NCI-H345 treated with DMSO at 0.1 percent for 48 hours (cell line): ENCODE measurements at regions not wholly inside any gene's neighbourhood (a gene's known extent, or its start where the extent isn't known, plus 50 kb on each side); places are given as distances from the start of the nearest gene placed in this dataset.
"Not testable (repeated sequence)": the region's sequence is repeated elsewhere in the genome, so short reads cannot be mapped to it uniquely, and the experiment has no call there.

ENCODE experiments used
- DNase-seq: peaks from one replicate; lab custom pipeline; 2025; ENCODE audit not compliant: unreplicated experiment; lab: John Stamatoyannopoulos, UW

GRCh38 chr17:83018658-83019193, 60.7 kb upstream of the METRNL start:
- no peak for DNase-seq

DNA sequence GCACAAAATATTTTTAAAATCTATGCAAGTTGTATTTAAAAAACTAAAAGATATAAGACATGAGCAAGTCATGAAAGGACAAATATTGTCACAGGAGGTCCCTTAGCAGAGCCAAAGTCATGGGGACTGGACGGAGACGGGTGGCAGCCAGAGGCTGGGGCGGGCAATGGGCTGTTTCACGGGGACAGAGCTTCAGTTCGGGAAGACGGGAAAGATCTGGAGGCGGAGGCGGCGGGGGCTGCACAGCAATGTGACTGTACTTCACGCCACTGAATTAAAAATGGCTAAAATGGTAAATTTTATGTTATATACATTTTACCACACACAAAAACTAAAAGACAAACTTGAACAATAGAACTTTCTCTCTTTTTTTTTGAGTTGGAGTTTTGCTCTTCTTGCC, 60.0 kb upstream of the METRNL start:
- no peak for DNase-seq

- no peak for DNase-seq
Observed at GRCh38 chr17:83024218-83024971, 55.0 kb upstream of the METRNL start.

DNA sequence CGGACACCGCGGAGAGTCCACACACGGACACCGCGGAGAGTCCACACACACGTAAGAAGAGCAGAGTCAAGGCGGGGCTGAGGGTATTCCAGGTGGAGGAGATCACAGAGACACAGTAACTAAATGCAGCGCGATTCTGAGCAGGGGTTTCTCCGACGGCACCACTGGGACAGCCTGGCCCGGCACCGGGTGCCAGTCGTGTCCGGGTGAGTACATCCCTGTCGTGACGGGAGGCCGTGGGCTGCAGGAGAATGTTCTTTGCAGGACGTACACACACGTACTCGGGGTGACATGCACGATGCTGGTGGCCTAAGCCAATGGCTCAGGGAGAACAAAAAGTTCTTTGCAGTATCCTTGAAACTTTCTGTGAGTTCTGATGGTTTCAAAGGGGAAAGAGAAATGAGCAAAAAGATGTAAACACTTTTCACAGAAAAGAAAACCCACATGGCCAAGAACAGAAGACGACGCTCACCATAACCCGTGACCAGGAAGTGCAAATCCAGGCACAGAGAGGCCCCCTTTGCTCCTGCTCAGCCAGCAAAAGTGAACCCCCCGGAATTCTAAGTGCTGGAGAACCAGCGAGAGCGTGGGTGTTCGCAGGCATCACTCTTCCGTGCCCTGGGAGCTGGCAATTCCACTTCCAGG, 53.7 kb upstream of the METRNL start:
- no peak for DNase-seq

DNA sequence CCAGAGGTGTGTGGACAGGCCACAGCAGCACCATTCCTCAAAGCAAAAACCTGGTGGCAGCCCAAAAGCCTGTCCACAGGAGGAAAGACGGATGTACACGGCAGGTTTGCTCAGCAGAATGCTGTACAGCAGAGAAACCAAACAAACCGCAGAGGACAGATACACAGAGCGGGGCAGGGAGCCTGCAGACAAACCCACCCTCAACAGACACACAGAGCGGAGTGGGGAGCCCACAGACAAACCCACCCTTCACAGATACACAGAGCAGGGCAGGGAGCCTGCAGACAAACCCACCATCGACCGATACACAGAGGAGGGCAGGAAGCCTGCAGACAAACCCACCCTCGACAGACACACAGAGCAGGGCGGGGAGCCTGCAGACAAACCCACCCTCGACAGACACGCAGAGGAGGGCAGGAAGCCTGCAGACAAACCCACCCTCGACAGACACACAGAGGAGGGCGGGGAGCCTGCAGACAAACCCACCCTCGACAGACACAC, 53.0 kb upstream of the METRNL start:
- no peak for DNase-seq

DNA sequence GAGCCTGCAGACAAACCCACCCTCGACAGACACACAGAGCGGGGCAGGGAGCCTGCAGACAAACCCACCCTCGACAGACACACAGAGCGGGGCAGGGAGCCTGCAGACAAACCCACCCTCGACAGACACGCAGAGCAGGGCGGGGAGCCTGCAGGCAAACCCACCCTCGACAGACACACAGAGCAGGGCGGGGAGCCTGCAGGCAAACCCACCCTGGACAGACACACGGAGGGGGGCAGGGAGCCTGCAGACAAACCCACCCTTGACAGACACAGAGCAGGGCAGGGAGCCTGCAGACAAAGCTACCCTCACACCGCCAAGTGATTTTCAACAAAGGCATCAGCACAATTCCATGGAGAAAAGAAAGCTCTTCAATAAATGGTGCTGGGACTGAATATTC, 52.5 kb upstream of the METRNL start:
- DNase-seq = not testable (repeated sequence)

DNA sequence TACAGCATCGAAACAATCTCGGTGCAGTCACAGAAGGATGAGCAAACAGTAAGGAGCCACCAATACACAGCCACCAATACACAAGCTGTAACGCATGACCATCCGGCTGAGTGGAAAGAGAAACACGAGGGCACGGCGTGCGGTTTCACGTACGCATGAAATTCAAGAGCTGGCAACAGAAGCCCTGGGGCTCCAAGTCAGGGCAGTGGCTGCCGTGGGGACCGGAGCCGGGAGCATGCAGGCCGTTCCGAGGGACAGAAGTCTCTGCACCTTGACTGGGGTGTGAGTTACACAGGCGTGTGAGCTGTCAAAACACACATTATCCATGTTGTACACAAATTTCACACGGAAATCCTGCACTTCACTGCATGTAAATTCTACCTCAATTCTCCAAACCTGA, 50.6 kb upstream of the METRNL start:
- DNase-seq = no peak

DNA sequence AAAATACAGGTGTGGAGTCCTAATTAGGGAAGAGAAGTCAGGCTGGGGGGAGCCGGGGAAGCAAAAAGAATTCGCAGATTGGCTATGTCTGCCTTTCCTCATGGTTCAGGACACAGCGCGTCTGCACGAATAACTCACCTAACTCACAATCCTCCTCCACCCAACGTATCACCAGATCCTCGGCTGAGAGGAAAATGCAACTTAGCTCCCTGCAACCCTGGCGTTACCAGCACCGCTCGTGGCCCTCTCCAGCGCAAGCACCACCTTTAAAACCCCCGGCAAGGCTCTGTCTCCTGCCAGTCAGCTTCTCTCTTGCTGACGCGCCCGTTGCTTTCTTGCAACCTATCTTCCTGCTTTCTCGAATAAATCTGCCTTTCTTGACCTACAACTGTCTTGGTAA, 49.8 kb upstream of the METRNL start:
- DNase-seq = no peak
